ENCODE measurements at regions not wholly inside any gene's neighbourhood (a gene's known extent, or its start where the extent isn't known, plus 50 kb on each side); places are given as distances from the start of the nearest gene placed in this dataset.
A peak's percentile ranks its signal among the peaks of the same experiment; 100 is the strongest.

GRCh38 chr18:78085241-78086185, 835.9 kb downstream of the GALR1 start:
- no peak for DNase-seq

GRCh38 chr18:78086931-78087330, 837.3 kb downstream of the GALR1 start:
- DNase-seq = no peak

GRCh38 chr18:78087338-78087737, 837.7 kb downstream of the GALR1 start:
- no peak for DNase-seq

GRCh38 chr18:78090584-78090983, 840.9 kb downstream of the GALR1 start:
- peak; percentile 83 for DNase-seq

GRCh38 chr18:78092901-78093300, 843.3 kb downstream of the GALR1 start:
- no peak for DNase-seq

- DNase-seq = no peak
These were observed 850.4 kb downstream of the GALR1 start for GRCh38 chr18:78099979-78100588.

GRCh38 chr18:78101091-78101490, 851.4 kb downstream of the GALR1 start:
- no peak for DNase-seq

- no peak for DNase-seq
These were observed 852.5 kb downstream of the GALR1 start for GRCh38 chr18:78102135-78102534.

GRCh38 chr18:78105611-78106010, 856.0 kb downstream of the GALR1 start:
- no peak for DNase-seq

GRCh38 chr18:78106946-78107345, 857.3 kb downstream of the GALR1 start:
- DNase-seq = no peak

- DNase-seq = no peak
These were observed 857.7 kb downstream of the GALR1 start for GRCh38 chr18:78107363-78107762.

GRCh38 chr18:78108554-78108953, 858.9 kb downstream of the GALR1 start:
- DNase-seq = no peak

- no peak for DNase-seq
These were observed 863.7 kb downstream of the GALR1 start for GRCh38 chr18:78113136-78113939.

- no peak for DNase-seq
These were observed 864.2 kb downstream of the GALR1 start for GRCh38 chr18:78113940-78114251.

- DNase-seq = no peak
These were observed 863.6 kb upstream of the SALL3 start for GRCh38 chr18:78115896-78116561.

GRCh38 chr18:78123144-78123909, 856.3 kb upstream of the SALL3 start:
- no peak for DNase-seq

GRCh38 chr18:78123926-78124797, 855.5 kb upstream of the SALL3 start:
- DNase-seq = no peak

- no peak for DNase-seq
These were observed 854.3 kb upstream of the SALL3 start for GRCh38 chr18:78125206-78125896.

- DNase-seq = no peak
These were observed 853.5 kb upstream of the SALL3 start for GRCh38 chr18:78126106-78126505.

GRCh38 chr18:78126536-78126935, 853.1 kb upstream of the SALL3 start:
- DNase-seq = no peak

GRCh38 chr18:78127041-78127440, 852.6 kb upstream of the SALL3 start:
- DNase-seq = no peak
